Ovary (tissue), 7 donors: ENCODE measurements at regions not wholly inside any gene's neighbourhood (a gene's known extent, or its start where the extent isn't known, plus 50 kb on each side); places are given as distances from the start of the nearest gene placed in this dataset.

Experiments
- DNase-seq, 5 donors: peaks; one replicate each; pipeline ENCODE4 v3.0.0-alpha.2; 2019 to 2020
- H3K27ac ChIP-seq, 2 donors: fragments of 200-600 bp; one replicate each; pipeline versions ENCODE4 v1.5.1 to v1.8.0; 2019 to 2022
- H3K27me3 ChIP-seq: fragments of 200-600 bp; one replicate; pipeline ENCODE4 v1.8.0; 2022
- H3K36me3 ChIP-seq: fragments of 200-600 bp; sonication (generic); one replicate; pipeline ENCODE4 v1.5.1; 2019
- H3K4me1 ChIP-seq: one replicate; pipeline ENCODE4 v1.8.1; 2013; ENCODE audit warnings: mild to moderate bottlenecking, moderate library complexity; ENCODE audit not compliant: insufficient read depth
- H3K4me3 ChIP-seq: fragments of 200-600 bp; sonication (generic); one replicate; pipeline ENCODE4 v1.5.1; 2017
- H3K9me3 ChIP-seq, 2 donors: fragments of 200-600 bp in 1 of 2; sonication (generic) in 1 of 2; one replicate each; pipeline versions ENCODE4 v1.5.1 to v1.8.1; 2013 to 2019; ENCODE audit warnings: mild to moderate bottlenecking in 1 of 2, moderate library complexity in 1 of 2
- EP300 ChIP-seq: sonication (generic); formaldehyde crosslinking; IDR thresholded peaks from one replicate; pipeline ENCODE4 v1.6.1; 2017; ENCODE audit warnings: antibody characterized with exemption
- POLR2A ChIP-seq: fragments of 450-650 bp; IDR thresholded peaks from one replicate; pipeline ENCODE4 v1.6.1; 2017; ENCODE audit warnings: antibody characterized with exemption, mild to moderate bottlenecking, moderate library complexity
- WGBS, 3 donors: extraction: QIAGEN DNeasy Blood & Tissue Kit in 1 of 3; methylation state at CpG; one replicate each; pipeline versions ENCODE4 v1.1.5 to v1.1.7; 2013 to 2017; 5-methylcytosine and 5-hydroxymethylcytosine counted together
- intact Hi-C, 4 donors: fragments of 100-400 bp; cut with DNase I; formaldehyde crosslinking; loops; one replicate each; pipeline versions ENCODE4 v1.11.0 to v1.15.1; 2022 to 2023
- TF ChIP-seq, protein P1 (sequence below), 3 donors: fragments of 450-650 bp in 2 of 3; fragments of 200-600 bp in 1 of 3; IDR thresholded peaks; one replicate each; pipeline versions ENCODE4 v1.5.1 to v1.8.0; 2016 to 2022; ENCODE audit warnings: antibody characterized with exemption in 3 of 3, mild to moderate bottlenecking in 1 of 3
- donor health status: DM: no; HTN: no; CAD: no; lungs with moderate emphysema.
- donor health status: DM: no; HTN: no; CAD: no.
- donor health status: Bipolar disorder and iron deficiency.
- donor health status: DM: no; HTN: no; CAD: no.
- donor health status: DM: yes; HTN: yes; CAD: no.

GRCh38 chr5:38634568-38635369 lies 78.3 kb upstream of the LIFR start:
- no peaks in the 10 kb centered on the region for H3K36me3 ChIP-seq
- TF ChIP-seq, protein P1, sequence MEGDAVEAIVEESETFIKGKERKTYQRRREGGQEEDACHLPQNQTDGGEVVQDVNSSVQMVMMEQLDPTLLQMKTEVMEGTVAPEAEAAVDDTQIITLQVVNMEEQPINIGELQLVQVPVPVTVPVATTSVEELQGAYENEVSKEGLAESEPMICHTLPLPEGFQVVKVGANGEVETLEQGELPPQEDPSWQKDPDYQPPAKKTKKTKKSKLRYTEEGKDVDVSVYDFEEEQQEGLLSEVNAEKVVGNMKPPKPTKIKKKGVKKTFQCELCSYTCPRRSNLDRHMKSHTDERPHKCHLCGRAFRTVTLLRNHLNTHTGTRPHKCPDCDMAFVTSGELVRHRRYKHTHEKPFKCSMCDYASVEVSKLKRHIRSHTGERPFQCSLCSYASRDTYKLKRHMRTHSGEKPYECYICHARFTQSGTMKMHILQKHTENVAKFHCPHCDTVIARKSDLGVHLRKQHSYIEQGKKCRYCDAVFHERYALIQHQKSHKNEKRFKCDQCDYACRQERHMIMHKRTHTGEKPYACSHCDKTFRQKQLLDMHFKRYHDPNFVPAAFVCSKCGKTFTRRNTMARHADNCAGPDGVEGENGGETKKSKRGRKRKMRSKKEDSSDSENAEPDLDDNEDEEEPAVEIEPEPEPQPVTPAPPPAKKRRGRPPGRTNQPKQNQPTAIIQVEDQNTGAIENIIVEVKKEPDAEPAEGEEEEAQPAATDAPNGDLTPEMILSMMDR (IDR thresholded peaks at IDR 0.05) = no peak
- TF ChIP-seq POLR2A (no peak), EP300 (no peak)
- H3K4me3 ChIP-seq = no peak overlapping the region
- H3K4me1 ChIP-seq = no peaks in the 10 kb centered on the region
- 47 to 71% (median 62%) methylated on average over 4 of the region's 4 CpGs for WGBS, 3 donors
- no peak overlapping the region for H3K27ac ChIP-seq
- no peaks in the 10 kb centered on the region for H3K27me3 ChIP-seq
- intact Hi-C loops = no loop called here
- DNase-seq = no peak
- peaks cover 0 to 3% of the 10 kb centered on the region in 2 donors for H3K9me3 ChIP-seq

- Histone ChIP-seq H3K4me1 (no peaks in the 10 kb centered on the region), H3K9me3 (peaks cover 0 to 3% of the 10 kb centered on the region in 2 donors), H3K27me3 (no peaks in the 10 kb centered on the region), H3K4me3 (no peak overlapping the region), H3K36me3 (no peaks in the 10 kb centered on the region), H3K27ac (no peak overlapping the region)
- no peak for DNase-seq
- TF ChIP-seq POLR2A (no peak), EP300 (no peak)
- TF ChIP-seq, protein P1 (IDR thresholded peaks at IDR 0.05) = no peak
- intact Hi-C loops = no loop called here
- 96 to 99% (median 99%) methylated on average over 4 of the region's 4 CpGs for WGBS, 3 donors
Measured at GRCh38 chr5:38636626-38637025, 80.2 kb upstream of the LIFR start.

DNA sequence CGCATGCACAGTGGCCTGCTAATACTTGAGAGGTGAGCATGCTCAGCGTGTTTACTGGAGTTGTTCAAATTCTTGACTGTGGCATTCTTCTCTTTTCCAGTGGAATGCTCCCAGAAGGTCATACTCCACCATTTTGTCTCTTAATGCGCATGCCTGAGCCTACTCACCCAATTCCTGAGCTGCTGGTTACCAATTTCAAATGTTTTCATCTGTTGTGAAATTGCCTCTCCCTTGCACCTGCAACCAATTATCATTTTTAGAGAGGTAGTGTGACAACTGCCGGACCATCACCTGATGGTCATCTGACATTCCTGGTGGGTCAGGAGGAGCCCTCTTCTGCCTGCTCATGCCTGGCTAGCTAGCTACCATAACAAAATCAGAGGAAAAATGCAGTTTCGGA lies 82.2 kb upstream of the LIFR start:
- no peaks in the 10 kb centered on the region for H3K36me3 ChIP-seq
- H3K27ac ChIP-seq = no peak overlapping the region
- no peak overlapping the region for H3K4me3 ChIP-seq
- no peaks in the 10 kb centered on the region for H3K27me3 ChIP-seq
- 96 to 99% (median 97%) methylated on average over 5 of the region's 5 CpGs for WGBS, 3 donors
- H3K9me3 ChIP-seq = no peaks in the 10 kb centered on the region
- H3K4me1 ChIP-seq = no peaks in the 10 kb centered on the region
- intact Hi-C loops = no loop called here
- DNase-seq = no peak
- TF ChIP-seq, protein P1 (IDR thresholded peaks at IDR 0.05) = no peak
- TF ChIP-seq EP300 (no peak), POLR2A (no peak)

GRCh38 chr5:38639377-38640358 lies 83.2 kb upstream of the LIFR start:
- 31 to 47% (median 40%) methylated on average over 6 of the region's 6 CpGs for WGBS, 3 donors
- intact Hi-C loops = no loop called here

More at GRCh38 chr5:38639377-38640358, 83.2 kb upstream of the LIFR start:
- no peak overlapping the region for H3K27ac ChIP-seq
- no peaks in the 10 kb centered on the region for H3K27me3 ChIP-seq
- no peaks in the 10 kb centered on the region for H3K36me3 ChIP-seq
- no peaks in the 10 kb centered on the region for H3K9me3 ChIP-seq
- TF ChIP-seq EP300 (no peak), POLR2A (no peak)
- TF ChIP-seq, protein P1 (IDR thresholded peaks at IDR 0.05) = no peak
- DNase-seq = no peak
- H3K4me3 ChIP-seq = no peak overlapping the region
- no peaks in the 10 kb centered on the region for H3K4me1 ChIP-seq
